Cardiac muscle cell (in vitro differentiated cells and primary cell): ENCODE measurements at regions not wholly inside any gene's neighbourhood (a gene's known extent, or its start where the extent isn't known, plus 50 kb on each side); places are given as distances from the start of the nearest gene placed in this dataset.
A peak's percentile ranks its signal among the peaks of the same experiment; 100 is the strongest.

Experiments
- DNase-seq, 2 donors: peaks; one replicate each; pipeline versions ENCODE4 v3.0.0 to v3.0.0-alpha.2; 2010 to 2017; ENCODE audit warnings: low read depth in 1 of 2, low spot score in 1 of 2
- H3K27ac ChIP-seq: fragments of 200-600 bp; sonication (generic); 2 replicates; pipeline ENCODE4 v1.5.1; 2016
- H3K27me3 ChIP-seq: fragments of 200-600 bp; sonication (generic); 2 replicates; pipeline ENCODE4 v1.6.0; 2016; ENCODE audit warnings: control low read depth
- H3K36me3 ChIP-seq: fragments of 200-600 bp; sonication (generic); 2 replicates; pipeline ENCODE4 v1.5.1; 2016; ENCODE audit warnings: control low read depth
- H3K4me1 ChIP-seq: fragments of 200-600 bp; sonication (generic); 2 replicates; pipeline ENCODE4 v1.8.1; 2017; ENCODE audit warnings: low read depth, mild to moderate bottlenecking, mixed run types
- H3K4me3 ChIP-seq: fragments of 200-600 bp; sonication (generic); 2 replicates; pipeline ENCODE4 v1.5.1; 2016; ENCODE audit warnings: mild to moderate bottlenecking
- H3K9me3 ChIP-seq: fragments of 200-600 bp; sonication (generic); 2 replicates; pipeline ENCODE4 v1.5.1; 2017; ENCODE audit warnings: low read depth, mild to moderate bottlenecking, control low read depth
- CTCF ChIP-seq: IDR thresholded peaks from 2 replicates; pipeline ENCODE4 v1.5.1; 2012; ENCODE audit warnings: low read depth, mild to moderate bottlenecking, low read length

DNA sequence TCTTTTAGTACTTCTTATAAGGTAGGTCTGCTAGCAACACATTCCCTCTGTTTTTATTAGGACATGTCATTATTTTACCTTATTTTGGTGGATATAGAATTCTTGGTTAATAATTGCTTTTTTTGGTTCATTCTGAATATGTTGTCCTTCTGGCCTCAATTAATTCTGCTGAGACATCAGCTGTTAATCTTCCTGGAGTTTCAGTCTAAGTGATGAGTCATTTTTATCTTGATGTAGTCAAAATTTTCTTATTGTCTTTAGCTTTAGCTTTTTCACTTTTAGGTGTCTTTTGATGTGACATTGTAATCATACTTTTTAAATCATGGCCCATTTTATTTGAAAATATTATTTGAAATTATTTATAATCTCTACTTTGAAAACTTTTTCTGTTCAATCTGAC is 104.9 kb upstream of the PMCH start:
- no peaks in the 10 kb centered on the region for H3K36me3 ChIP-seq
- TF ChIP-seq CTCF = no peak
- no peak for DNase-seq
- no peaks in the 10 kb centered on the region for H3K9me3 ChIP-seq
- H3K27ac ChIP-seq = no peak overlapping the region
- no peaks in the 10 kb centered on the region for H3K4me1 ChIP-seq
- no peaks in the 10 kb centered on the region for H3K27me3 ChIP-seq
- no peak overlapping the region for H3K4me3 ChIP-seq

GRCh38 chr12:102301547-102301946 is 103.9 kb upstream of the PMCH start:
- no peak for TF ChIP-seq CTCF
- DNase-seq = no peak
- H3K4me1 ChIP-seq = no peaks in the 10 kb centered on the region
- H3K4me3 ChIP-seq = no peak overlapping the region
- H3K36me3 ChIP-seq = no peaks in the 10 kb centered on the region
- no peaks in the 10 kb centered on the region for H3K27me3 ChIP-seq
- no peak overlapping the region for H3K27ac ChIP-seq
- no peaks in the 10 kb centered on the region for H3K9me3 ChIP-seq

DNA sequence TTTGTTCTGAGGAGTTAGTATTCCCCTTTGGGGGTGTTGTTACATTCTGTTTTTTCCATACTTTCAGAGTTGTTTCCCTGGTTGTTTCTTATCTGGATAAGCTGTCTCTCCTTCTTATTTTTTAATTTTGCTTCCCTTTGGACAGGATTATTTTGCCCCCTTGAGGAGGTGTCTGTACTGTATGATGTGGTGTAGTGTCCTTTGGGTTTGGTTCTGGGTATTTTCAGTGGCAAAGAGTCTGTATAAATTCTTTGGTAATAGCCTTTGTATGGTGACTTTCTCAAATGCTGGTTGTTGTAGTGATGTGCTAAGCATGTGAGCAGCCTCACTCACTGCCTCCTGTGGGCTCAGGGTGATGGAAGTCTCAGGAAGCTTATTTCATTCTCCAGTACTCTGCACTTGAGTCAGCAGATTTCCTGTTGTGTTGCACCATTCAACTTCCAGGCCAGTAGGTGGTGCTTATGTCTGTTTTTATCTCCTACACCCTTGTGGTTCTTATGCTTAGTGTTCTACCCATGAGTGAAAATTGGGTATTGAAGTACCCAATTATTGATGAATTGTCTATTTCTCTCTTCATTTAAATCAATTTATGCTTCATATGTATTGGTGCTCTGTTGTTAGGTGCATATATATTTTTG is 103.3 kb upstream of the PMCH start:
- Histone ChIP-seq H3K36me3 (no peaks in the 10 kb centered on the region), H3K4me3 (no peak overlapping the region), H3K27me3 (no peaks in the 10 kb centered on the region), H3K9me3 (no peaks in the 10 kb centered on the region), H3K4me1 (no peaks in the 10 kb centered on the region), H3K27ac (no peak overlapping the region)
- TF ChIP-seq CTCF = peak; percentile 56
- DNase-seq = peak; percentile 1 to 79

- H3K27me3 ChIP-seq = no peaks in the 10 kb centered on the region
- TF ChIP-seq CTCF = no peak
- no peaks in the 10 kb centered on the region for H3K36me3 ChIP-seq
- no peaks in the 10 kb centered on the region for H3K9me3 ChIP-seq
- H3K27ac ChIP-seq = no peak overlapping the region
- H3K4me3 ChIP-seq = no peak overlapping the region
- no peak for DNase-seq
- no peaks in the 10 kb centered on the region for H3K4me1 ChIP-seq
Observed at GRCh38 chr12:102299731-102300130, 102.1 kb upstream of the PMCH start.

DNA sequence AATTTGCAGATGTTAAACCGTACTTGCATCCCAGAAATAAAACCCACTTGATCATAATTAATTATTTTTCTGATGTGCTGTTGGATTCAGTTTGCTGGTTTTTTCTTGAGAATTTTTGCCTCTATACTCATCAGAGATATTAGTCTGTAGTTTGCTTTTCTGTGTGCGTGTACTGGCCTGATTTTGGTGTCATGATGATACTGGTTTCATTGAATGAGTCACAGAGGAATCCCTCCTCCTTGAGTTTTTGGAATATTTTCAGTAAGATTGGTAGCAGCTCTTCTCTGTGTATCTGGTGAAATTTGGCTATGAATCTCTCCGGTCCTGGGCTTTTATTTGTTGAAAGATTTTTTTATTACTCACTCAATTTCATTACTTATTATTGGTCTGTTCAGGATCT is 100.4 kb upstream of the PMCH start:
- H3K4me1 ChIP-seq = no peaks in the 10 kb centered on the region
- H3K27ac ChIP-seq = no peak overlapping the region

More for the DNA sequence above, 100.4 kb upstream of the PMCH start:
- Histone ChIP-seq H3K27me3 (no peaks in the 10 kb centered on the region), H3K9me3 (no peaks in the 10 kb centered on the region), H3K4me3 (no peak overlapping the region), H3K36me3 (no peaks in the 10 kb centered on the region)
- TF ChIP-seq CTCF = no peak
- DNase-seq = peak in 1 of 2 donors; percentile 60
